ENCODE measurements at regions not wholly inside any gene's neighbourhood (a gene's known extent, or its start where the extent isn't known, plus 50 kb on each side); places are given as distances from the start of the nearest gene placed in this dataset.

- no CpG with 5 or more reads among the region's 10 CpGs for WGBS, 2 experiments (ENCODE audit: extremely low coverage in 2 of 2, insufficient read length in 1 of 2)
- Histone ChIP-seq H3K18ac (ENCODE audit: low read depth, low read length) (no peak overlapping the region), H4K8ac (ENCODE audit: low read depth in 2 of 2, low read length in 2 of 2) (no peak overlapping the region), H2AK9ac (replicated peaks; ENCODE audit: low read depth, low read length, poor library complexity) (no peak overlapping the region), H4K91ac (ENCODE audit: insufficient read depth, low read depth, low read length) (no peak overlapping the region), H3K4ac (ENCODE audit: low read depth, low read length) (no peak overlapping the region), H3K9ac (ENCODE audit: low read depth, low read length) (no peak overlapping the region), H3K27me3 (ENCODE audit: control insufficient read depth, insufficient read depth, low read length) (peaks cover 14% of the 10 kb centered on the region), H3K14ac (replicated peaks; ENCODE audit: low read depth, low read length) (no peak overlapping the region), H4K20me1 (ENCODE audit: insufficient read depth, low read length) (no peaks in the 10 kb centered on the region), H3K79me1 (ENCODE audit: low read depth in 1 of 2, low read length in 2 of 2) (no peaks in the 10 kb centered on the region), H4K5ac (ENCODE audit: low read depth, low read length) (no peak overlapping the region), H2AFZ (replicated peaks; ENCODE audit: low read length, poor library complexity) (no peak overlapping the region), H3K9me1 (ENCODE audit: insufficient read depth, low read length) (no peaks in the 10 kb centered on the region; the same call in 1 of the 2 replicates), H3K4me2 (ENCODE audit: low read depth, low read length) (no peak overlapping the region), H2BK15ac (ENCODE audit: low read depth, low read length) (no peak overlapping the region), H2BK120ac (ENCODE audit: low read depth, low read length) (no peak overlapping the region), H2BK5ac (ENCODE audit: low read depth, low read length, poor library complexity, severe bottlenecking) (no peak overlapping the region), H3K9me3 (ENCODE audit: control insufficient read depth, insufficient read depth, low read length) (no peaks in the 10 kb centered on the region), H3K4me1 (ENCODE audit: control insufficient read depth, insufficient read depth, low read length) (peaks cover 2% of the 10 kb centered on the region; the same call in 1 of the 2 replicates), H3K27ac (ENCODE audit: insufficient read depth, low read length) (no peak overlapping the region), H3K4me3 (ENCODE audit: insufficient read depth, low read depth, low read length) (no peak overlapping the region), H3K56ac (ENCODE audit: extremely low read depth, insufficient read depth, low read length) (no peak overlapping the region), H2AK5ac (ENCODE audit: low read depth, low read length) (no peak overlapping the region), H3K23ac (ENCODE audit: low read depth, low read length) (no peak overlapping the region), H2BK20ac (ENCODE audit: low read depth, low read length) (no peak overlapping the region), H3K36me3 (ENCODE audit: control insufficient read depth, insufficient read depth, low read length) (no peaks in the 10 kb centered on the region)
- DNase-seq (no peak), ATAC-seq (ENCODE audit: low read depth) (no peak)
- in situ Hi-C loops (cut with MboI; ENCODE audit: low sequenced_read_pairs) (no loop called here), intact Hi-C loops (cut with micrococcal nuclease) (no loop called here), dilution Hi-C loops (cut with HindIII; ENCODE audit: low sequenced_read_pairs, unreplicated experiment) (no loop called here)
- BruUV-seq (replicated peaks): no TSS peak
- ChIA-PET CTCF (no interaction called here), POLR2A (ENCODE audit: unreplicated experiment) (no interaction called here)
- no peak for TF ChIP-seq CHD1 (IDR thresholded peaks at IDR 0.05; ENCODE audit: low read depth, low read length)
- no peak for TF ChIP-seq MAFK (IDR thresholded peaks at IDR 0.05; ENCODE audit: low read depth, low read length)
- TF ChIP-seq CEBPB (IDR thresholded peaks at IDR 0.05; ENCODE audit: low read depth, low read length): no peak
- TF ChIP-seq MAZ (IDR thresholded peaks at IDR 0.05; ENCODE audit: borderline replicate concordance, low read depth, low read length): no peak
- TF ChIP-seq RFX5 (IDR thresholded peaks at IDR 0.05; ENCODE audit: low read depth, low read length): no peak
- no peak for TF ChIP-seq NFE2L2 (IDR thresholded peaks at IDR 0.05; ENCODE audit: low read depth, low read length)
- TF ChIP-seq CTCF (conservative IDR thresholded peaks at IDR 0.05; ENCODE audit: low read depth, low read length): no peak
- TF ChIP-seq FOS (IDR thresholded peaks at IDR 0.05; ENCODE audit: low read depth, low read length): no peak
- TF ChIP-seq MXI1 (IDR thresholded peaks at IDR 0.05; ENCODE audit: borderline replicate concordance, low read depth, low read length): no peak
- no peak for TF ChIP-seq RAD21 (IDR thresholded peaks at IDR 0.05; ENCODE audit: low read length)
- TF ChIP-seq BHLHE40 (IDR thresholded peaks at IDR 0.05; ENCODE audit: low read depth, low read length): no peak
- TF ChIP-seq SMC3 (IDR thresholded peaks at IDR 0.05; ENCODE audit: low read depth, low read length): no peak
- TF ChIP-seq RCOR1 (IDR thresholded peaks at IDR 0.05; ENCODE audit: insufficient replicate concordance, low read length): no peak
- TF ChIP-seq POLR2A (IDR thresholded peaks at IDR 0.05; ENCODE audit: low read depth, low read length): no peak
- TF ChIP-seq ELK1 (IDR thresholded peaks at IDR 0.05; ENCODE audit: borderline replicate concordance, low read depth, low read length): no peak
- TF ChIP-seq USF2 (IDR thresholded peaks at IDR 0.05; ENCODE audit: low read depth, low read length): no peak
Measured at GRCh38 chr14:54316652-54317051, 80.2 kb upstream of the CDKN3 start.
